ENCODE measurements at regions not wholly inside any gene's neighbourhood (a gene's known extent, or its start where the extent isn't known, plus 50 kb on each side); places are given as distances from the start of the nearest gene placed in this dataset.

DNA sequence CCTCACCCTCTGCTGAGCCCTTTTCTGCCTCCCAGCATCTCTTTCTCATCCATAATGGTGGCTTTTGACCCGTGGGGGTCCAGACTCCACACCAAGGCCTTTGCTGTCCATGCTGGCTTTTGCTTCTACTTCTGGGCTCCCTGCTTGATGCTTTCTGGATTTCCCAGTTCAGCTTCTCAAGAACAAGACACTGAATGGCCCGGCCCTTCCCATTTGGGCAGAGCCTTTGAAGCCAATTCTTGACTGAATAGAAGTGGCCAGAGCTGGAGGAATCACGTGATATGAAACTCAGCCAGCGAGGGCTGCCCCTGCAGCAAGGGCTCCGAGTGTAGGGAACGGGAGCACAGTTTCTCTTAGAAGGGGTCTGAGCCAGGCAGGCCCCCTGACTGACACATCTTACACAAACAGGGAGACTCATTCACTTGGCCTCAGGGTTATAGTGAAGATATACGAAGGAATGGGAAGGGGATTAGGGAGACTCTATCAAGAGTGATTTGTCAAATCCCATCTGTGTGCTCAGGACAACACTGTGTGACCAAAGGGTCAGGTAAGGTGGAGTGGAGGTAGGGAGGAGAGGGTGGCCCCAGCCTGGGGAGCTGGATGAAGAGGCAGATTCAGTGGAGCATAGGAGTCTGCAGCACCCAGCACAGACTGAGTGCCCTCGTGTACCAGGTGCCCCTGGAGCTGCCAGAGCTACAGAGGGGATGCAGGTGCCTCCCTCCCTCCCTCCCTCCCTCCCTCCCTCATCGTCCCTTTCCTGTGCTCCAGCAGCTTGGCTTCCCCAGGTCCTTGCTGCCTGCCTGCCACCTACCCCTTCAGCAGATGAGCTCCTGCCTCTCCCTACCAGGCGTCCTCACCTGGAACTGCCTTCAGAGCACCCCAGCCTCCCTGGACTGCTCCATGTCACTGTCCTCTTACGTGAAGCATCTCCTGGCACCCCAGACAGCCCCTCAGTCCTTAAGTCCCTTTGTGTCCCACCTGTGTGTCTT is 106.0 kb downstream of the TRIM29 start:
- Histone ChIP-seq H3K4me1 (ENCODE audit: insufficient read depth, low read length) (no peaks in the 10 kb centered on the region), H3K27me3 (ENCODE audit: insufficient read depth, low read length) (no peaks in the 10 kb centered on the region), H3K36me3 (ENCODE audit: insufficient read depth, low read length) (no peaks in the 10 kb centered on the region), H3K4me3 (ENCODE audit: low read length in 2 of 2) (no peak overlapping the region), H3K9me3 (ENCODE audit: control insufficient read depth in 1 of 2, low read length in 2 of 2) (no peaks in the 10 kb centered on the region), H3K27ac (ENCODE audit: low read depth, low read length) (no peak overlapping the region)
- Mint-ChIP-seq H3K27me3 (peaks cover 4 to 20% of the 10 kb centered on the region in 2 donors), H3K9me3 (no peaks in the 10 kb centered on the region), H3K27ac (no peak overlapping the region), H3K4me1 (no peaks in the 10 kb centered on the region), H3K4me3 (peak overlapping the region in 1 of 8 donors; percentile 6), H3K36me3 (no peaks in the 10 kb centered on the region)
- no peak for DNase-seq
- intact Hi-C loops (cut with micrococcal nuclease): no loop called here
- POLR2A ChIA-PET (ENCODE audit: partially characterized antibody): no interaction called here
- CTCF ChIA-PET (ENCODE audit: partially characterized antibody): no interaction called here

DNA sequence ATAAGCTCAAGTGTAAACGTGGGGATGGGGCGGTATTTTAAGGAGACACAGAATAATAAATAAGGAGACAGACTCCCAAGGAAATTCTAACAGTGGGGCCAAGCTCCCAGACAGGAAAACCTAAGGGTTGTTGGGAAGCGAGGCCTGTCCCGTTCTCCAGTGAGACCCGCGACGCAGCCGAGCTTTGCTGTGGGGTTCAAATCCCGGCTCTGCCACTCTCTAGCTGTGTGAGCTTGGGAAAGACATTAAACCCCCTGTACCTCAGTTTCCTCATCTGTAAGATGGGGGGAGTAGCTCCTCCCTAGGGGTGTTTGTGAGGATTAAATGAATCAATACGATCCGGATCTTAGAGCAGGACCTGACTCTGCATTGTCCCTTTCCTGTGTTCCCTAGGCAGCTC is 106.8 kb downstream of the TRIM29 start:
- H3K4me3 ChIP-seq (ENCODE audit: low read length in 2 of 2): no peak overlapping the region
- no peaks in the 10 kb centered on the region for H3K9me3 ChIP-seq (ENCODE audit: control insufficient read depth in 1 of 2, low read length in 2 of 2)
- Mint-ChIP-seq H3K9me3 (no peaks in the 10 kb centered on the region), H3K27me3 (peaks cover 4 to 20% of the 10 kb centered on the region in 2 donors), H3K4me1 (no peaks in the 10 kb centered on the region), H3K4me3 (no peak overlapping the region), H3K27ac (no peak overlapping the region), H3K36me3 (no peaks in the 10 kb centered on the region)
- no peaks in the 10 kb centered on the region for H3K4me1 ChIP-seq (ENCODE audit: insufficient read depth, low read length)
- H3K27me3 ChIP-seq (ENCODE audit: insufficient read depth, low read length): no peaks in the 10 kb centered on the region
- DNase-seq: no peak
- no peaks in the 10 kb centered on the region for H3K36me3 ChIP-seq (ENCODE audit: insufficient read depth, low read length)
- intact Hi-C loops (cut with micrococcal nuclease): no loop called here
- CTCF ChIA-PET (ENCODE audit: partially characterized antibody): no interaction called here
- no peak overlapping the region for H3K27ac ChIP-seq (ENCODE audit: low read depth, low read length)
- POLR2A ChIA-PET (ENCODE audit: partially characterized antibody): no interaction called here

- no peak for DNase-seq
- Mint-ChIP-seq H3K36me3 (no peaks in the 10 kb centered on the region), H3K27me3 (peaks cover 4 to 20% of the 10 kb centered on the region in 2 donors), H3K4me3 (no peak overlapping the region), H3K9me3 (no peaks in the 10 kb centered on the region), H3K27ac (no peak overlapping the region), H3K4me1 (no peaks in the 10 kb centered on the region)
- Histone ChIP-seq H3K9me3 (ENCODE audit: control insufficient read depth in 1 of 2, low read length in 2 of 2) (no peaks in the 10 kb centered on the region), H3K27me3 (ENCODE audit: insufficient read depth, low read length) (no peaks in the 10 kb centered on the region), H3K36me3 (ENCODE audit: insufficient read depth, low read length) (no peaks in the 10 kb centered on the region), H3K27ac (ENCODE audit: low read depth, low read length) (no peak overlapping the region), H3K4me1 (ENCODE audit: insufficient read depth, low read length) (no peaks in the 10 kb centered on the region), H3K4me3 (ENCODE audit: low read length in 2 of 2) (no peak overlapping the region)
- CTCF ChIA-PET (ENCODE audit: partially characterized antibody): no interaction called here
- POLR2A ChIA-PET (ENCODE audit: partially characterized antibody): no interaction called here
- intact Hi-C loops (cut with micrococcal nuclease): no loop called here
These were observed 107.5 kb downstream of the TRIM29 start for GRCh38 chr11:120030411-120030810.

GRCh38 chr11:120029321-120029720 is 108.6 kb downstream of the TRIM29 start:
- no peak overlapping the region for H3K27ac ChIP-seq (ENCODE audit: low read depth, low read length)
- no peaks in the 10 kb centered on the region for H3K9me3 Mint-ChIP-seq
- POLR2A ChIA-PET (ENCODE audit: partially characterized antibody): no interaction called here
- peaks cover 4 to 16% of the 10 kb centered on the region in 2 donors for H3K27me3 Mint-ChIP-seq
- no peaks in the 10 kb centered on the region for H3K4me1 Mint-ChIP-seq
- no peaks in the 10 kb centered on the region for H3K4me1 ChIP-seq (ENCODE audit: insufficient read depth, low read length)
- DNase-seq: no peak
- CTCF ChIA-PET (ENCODE audit: partially characterized antibody): no interaction called here
- intact Hi-C loops (cut with micrococcal nuclease): no loop called here
- no peak overlapping the region for H3K4me3 Mint-ChIP-seq
- H3K27me3 ChIP-seq (ENCODE audit: insufficient read depth, low read length): no peaks in the 10 kb centered on the region
- H3K36me3 ChIP-seq (ENCODE audit: insufficient read depth, low read length): no peaks in the 10 kb centered on the region
- H3K9me3 ChIP-seq (ENCODE audit: control insufficient read depth in 1 of 2, low read length in 2 of 2): no peaks in the 10 kb centered on the region
- H3K4me3 ChIP-seq (ENCODE audit: low read length in 2 of 2): no peak overlapping the region
- no peak overlapping the region for H3K27ac Mint-ChIP-seq
- H3K36me3 Mint-ChIP-seq: no peaks in the 10 kb centered on the region

- intact Hi-C loops (cut with micrococcal nuclease): no loop called here
- Mint-ChIP-seq H3K27me3 (peaks cover 4 to 17% of the 10 kb centered on the region in 2 donors), H3K27ac (no peak overlapping the region), H3K4me1 (no peaks in the 10 kb centered on the region), H3K36me3 (no peaks in the 10 kb centered on the region), H3K9me3 (no peaks in the 10 kb centered on the region), H3K4me3 (no peak overlapping the region)
- Histone ChIP-seq H3K9me3 (ENCODE audit: control insufficient read depth in 1 of 2, low read length in 2 of 2) (no peaks in the 10 kb centered on the region), H3K4me1 (ENCODE audit: insufficient read depth, low read length) (no peaks in the 10 kb centered on the region), H3K27me3 (ENCODE audit: insufficient read depth, low read length) (no peaks in the 10 kb centered on the region), H3K4me3 (ENCODE audit: low read length in 2 of 2) (no peak overlapping the region), H3K27ac (ENCODE audit: low read depth, low read length) (no peak overlapping the region), H3K36me3 (ENCODE audit: insufficient read depth, low read length) (no peaks in the 10 kb centered on the region)
- no peak for DNase-seq
- ChIA-PET CTCF (ENCODE audit: partially characterized antibody) (no interaction called here), POLR2A (ENCODE audit: partially characterized antibody) (no interaction called here)
These were observed 109.0 kb downstream of the TRIM29 start for GRCh38 chr11:120028897-120029258.

DNA sequence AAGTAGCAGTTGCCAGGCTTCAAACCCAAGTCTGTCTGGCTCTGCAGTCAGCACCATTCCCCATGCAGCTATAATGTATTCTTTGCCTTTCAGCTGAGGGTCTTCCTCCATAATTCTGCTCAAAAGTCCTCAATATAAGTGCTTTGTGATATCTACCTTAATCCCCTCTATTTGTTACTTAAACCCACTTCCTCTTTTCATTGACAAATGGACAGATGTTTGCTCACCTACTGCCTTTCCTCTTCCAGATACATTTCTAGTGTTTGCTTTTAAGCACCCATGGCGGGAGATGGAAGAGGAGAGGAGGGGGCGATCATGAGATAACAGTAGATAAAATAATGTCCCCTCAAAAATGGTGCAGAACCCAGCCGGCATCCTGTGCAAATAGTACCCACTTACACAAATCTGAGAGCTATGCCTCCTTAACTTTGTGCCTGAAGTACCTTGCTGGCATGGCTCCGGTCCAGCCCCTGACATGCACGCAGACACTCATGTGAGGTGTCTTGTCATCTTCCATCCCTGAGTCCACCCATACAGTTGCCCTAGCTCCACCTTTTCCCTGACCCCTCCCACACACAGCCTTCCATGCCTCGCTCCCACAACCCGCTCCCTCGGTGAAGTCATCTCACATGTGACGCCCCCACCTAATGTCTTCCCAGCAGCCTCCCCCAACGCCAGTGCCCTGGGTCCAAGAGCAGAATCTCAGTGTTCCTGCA is 109.6 kb downstream of the TRIM29 start:
- ChIA-PET POLR2A (ENCODE audit: partially characterized antibody) (no interaction called here), CTCF (ENCODE audit: partially characterized antibody) (no interaction called here)
- Mint-ChIP-seq H3K27ac (no peak overlapping the region), H3K36me3 (no peaks in the 10 kb centered on the region), H3K4me1 (no peaks in the 10 kb centered on the region), H3K4me3 (no peak overlapping the region), H3K27me3 (peaks cover 4 to 18% of the 10 kb centered on the region in 2 donors), H3K9me3 (no peaks in the 10 kb centered on the region)
- no peak for DNase-seq
- intact Hi-C loops (cut with micrococcal nuclease): no loop called here
- no peaks in the 10 kb centered on the region for H3K9me3 ChIP-seq (ENCODE audit: control insufficient read depth in 1 of 2, low read length in 2 of 2)
- no peak overlapping the region for H3K4me3 ChIP-seq (ENCODE audit: low read length in 2 of 2)
- no peaks in the 10 kb centered on the region for H3K4me1 ChIP-seq (ENCODE audit: insufficient read depth, low read length)
- no peaks in the 10 kb centered on the region for H3K27me3 ChIP-seq (ENCODE audit: insufficient read depth, low read length)
- H3K36me3 ChIP-seq (ENCODE audit: insufficient read depth, low read length): no peaks in the 10 kb centered on the region
- H3K27ac ChIP-seq (ENCODE audit: low read depth, low read length): no peak overlapping the region

DNA sequence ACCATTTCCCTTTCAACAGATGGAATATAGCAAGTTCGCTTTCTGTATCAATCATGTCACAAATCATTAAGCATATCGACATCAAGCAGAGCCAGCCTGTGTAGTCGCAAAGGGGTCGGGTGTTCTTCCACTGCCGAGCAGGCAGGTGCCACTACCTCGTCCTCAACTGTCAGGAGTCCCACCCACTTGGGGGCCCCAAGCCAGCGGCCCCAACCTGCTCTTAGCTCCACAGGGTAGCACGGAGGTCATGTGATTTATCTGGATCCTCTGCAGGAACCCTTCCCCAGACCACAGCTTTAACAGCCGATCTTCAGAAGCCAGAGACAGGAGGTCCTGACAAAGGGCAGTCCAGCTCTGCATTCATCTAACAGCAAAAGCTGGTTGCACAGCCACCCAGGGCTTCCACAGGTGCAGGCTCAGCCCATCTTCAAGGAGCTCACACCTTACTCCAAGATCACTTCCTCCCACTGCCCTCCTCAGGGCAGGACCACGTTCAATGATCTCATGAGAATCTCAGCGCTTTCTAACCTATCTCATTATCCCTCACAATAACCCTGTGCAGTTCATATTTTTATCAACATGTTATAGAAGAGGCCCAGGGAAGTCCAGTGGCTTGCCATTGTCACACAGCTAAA is 110.2 kb downstream of the TRIM29 start:
- Mint-ChIP-seq H3K4me1 (no peaks in the 10 kb centered on the region), H3K4me3 (no peak overlapping the region), H3K27ac (no peak overlapping the region), H3K27me3 (peaks cover 4 to 18% of the 10 kb centered on the region in 2 donors), H3K36me3 (no peaks in the 10 kb centered on the region), H3K9me3 (no peaks in the 10 kb centered on the region)
- CTCF ChIA-PET (ENCODE audit: partially characterized antibody): no interaction called here
- Histone ChIP-seq H3K9me3 (ENCODE audit: control insufficient read depth in 1 of 2, low read length in 2 of 2) (no peaks in the 10 kb centered on the region), H3K27me3 (ENCODE audit: insufficient read depth, low read length) (no peaks in the 10 kb centered on the region), H3K4me1 (ENCODE audit: insufficient read depth, low read length) (no peaks in the 10 kb centered on the region), H3K4me3 (ENCODE audit: low read length in 2 of 2) (no peak overlapping the region), H3K36me3 (ENCODE audit: insufficient read depth, low read length) (no peaks in the 10 kb centered on the region), H3K27ac (ENCODE audit: low read depth, low read length) (no peak overlapping the region)
- POLR2A ChIA-PET (ENCODE audit: partially characterized antibody): no interaction called here
- intact Hi-C loops (cut with micrococcal nuclease): no loop called here
- no peak for DNase-seq
